Endothelial cell of umbilical vein (primary cell): ENCODE measurements at regions not wholly inside any gene's neighbourhood (a gene's known extent, or its start where the extent isn't known, plus 50 kb on each side); places are given as distances from the start of the nearest gene placed in this dataset.

Experiments
- BruUV-seq: library from RNA; stranded (reverse); fragments of 400-500 nt; replicated peaks from 2 replicates; lab custom pipeline; 2021; lab: Mats Ljungman, UMichigan
- CTCF ChIA-PET: fragments of 300-600, 350-600 bp; sonication (Branson Sonifier 250); formaldehyde crosslinking; loops from one replicate; lab custom pipeline; 2021; ENCODE audit warnings: antibody characterized with exemption, inconsistent platforms; lab: Charles Lee
- POLR2A ChIA-PET: fragments of 300-600, 350-600 bp; sonication (Branson Sonifier 250); formaldehyde crosslinking; loops from one replicate; lab custom pipeline; 2021; ENCODE audit warnings: antibody characterized with exemption, inconsistent platforms; lab: Charles Lee
- DNase-seq: peaks from one replicate; pipeline ENCODE4 v3.0.0-alpha.2; 2011; ENCODE audit warnings: low read depth, low spot score
- FAIRE-seq: peaks from 2 replicates; lab custom pipeline; 2011; peaks lifted over from hg19 to GRCh38; lab: Jason Lieb, UNC
- H2AFZ ChIP-seq: 2 replicates; pipeline ENCODE4 v1.6.0; 2012; ENCODE audit warnings: low read depth, low read length, control low read depth, inconsistent platforms
- H3K27ac ChIP-seq: 2 replicates; pipeline ENCODE4 v1.5.1; 2011; ENCODE audit warnings: low read depth, mild to moderate bottlenecking, control low read depth, low read length, moderate library complexity; ENCODE audit not compliant: insufficient read depth
- H3K27me3 ChIP-seq, 2 experiments: 2 replicates each; pipeline versions ENCODE4 v1.6.0 to v1.6.1; 2011; ENCODE audit warnings: low read length in 2 of 2, mixed read lengths in 1 of 2; ENCODE audit not compliant: control insufficient read depth in 2 of 2, insufficient read depth in 2 of 2
- H3K36me3 ChIP-seq, 2 experiments: 2 replicates in 1 of 2; 3 replicates in 1 of 2; pipeline ENCODE4 v1.5.1; 2011; ENCODE audit warnings: low read length in 2 of 2, mild to moderate bottlenecking in 1 of 2, moderate library complexity in 1 of 2; ENCODE audit not compliant: control insufficient read depth in 2 of 2, insufficient read depth in 2 of 2; ENCODE audit errors: extremely low read depth in 1 of 2
- H3K4me1 ChIP-seq: 3 replicates; pipeline ENCODE4 v1.5.1; 2011; ENCODE audit warnings: mild to moderate bottlenecking, low read length; ENCODE audit not compliant: control insufficient read depth, insufficient read depth; ENCODE audit errors: extremely low read depth
- H3K4me2 ChIP-seq: 2 replicates; pipeline ENCODE4 v1.6.1; 2011; ENCODE audit warnings: low read length, control low read depth, mixed read lengths; ENCODE audit not compliant: insufficient read depth
- H3K4me3 ChIP-seq, 3 experiments: fragments of 200-600 bp in 1 of 3; sonication (generic), shearing (Covaris generic) in 1 of 3; replicated peaks in 1 of 3; 2 replicates each; pipeline ENCODE4 v1.5.1; 2011 to 2016; ENCODE audit warnings: control low read depth in 3 of 3, low read length in 3 of 3, mild to moderate bottlenecking in 2 of 3, inconsistent platforms in 1 of 3, low read depth in 1 of 3, moderate library complexity in 1 of 3; ENCODE audit not compliant: insufficient read depth in 1 of 3
- H3K79me2 ChIP-seq: 2 replicates; pipeline ENCODE4 v1.6.0; 2012; ENCODE audit warnings: low read length, inconsistent platforms; ENCODE audit not compliant: control insufficient read depth, insufficient read depth
- H3K9ac ChIP-seq: replicated peaks from 2 replicates; pipeline ENCODE3; 2011; ENCODE audit warnings: low read length, control low read depth; ENCODE audit not compliant: insufficient read depth; ENCODE audit errors: extremely low read depth
- H3K9me1 ChIP-seq: replicated peaks from 3 replicates; pipeline ENCODE4 v1.6.0; 2011; ENCODE audit warnings: mild to moderate bottlenecking, low read length; ENCODE audit not compliant: control insufficient read depth, insufficient read depth; ENCODE audit errors: extremely low read depth
- H3K9me3 ChIP-seq: replicated peaks from 2 replicates; pipeline ENCODE4 v1.5.1; 2012; ENCODE audit warnings: low read length, inconsistent platforms; ENCODE audit not compliant: control insufficient read depth, insufficient read depth
- H4K20me1 ChIP-seq: replicated peaks from 2 replicates; pipeline ENCODE3; 2011; ENCODE audit warnings: mild to moderate bottlenecking, low read length; ENCODE audit not compliant: control insufficient read depth, insufficient read depth; ENCODE audit errors: extremely low read depth
- EZH2 ChIP-seq: IDR thresholded peaks from 2 replicates; pipeline ENCODE4 v1.6.1; 2012; ENCODE audit warnings: borderline replicate concordance, low read depth, mild to moderate bottlenecking, moderate library complexity, low read length, inconsistent platforms; ENCODE audit not compliant: severe bottlenecking
- FOS ChIP-seq: IDR thresholded peaks from 2 replicates; pipeline ENCODE4 v1.6.1; 2011; ENCODE audit warnings: mild to moderate bottlenecking, low read length, moderate library complexity, borderline replicate concordance; ENCODE audit not compliant: insufficient read depth
- GATA2 ChIP-seq: IDR thresholded peaks from 2 replicates; pipeline ENCODE4 v1.7.0; 2011; ENCODE audit warnings: low read depth, mild to moderate bottlenecking, moderate library complexity, mixed read lengths, low read length; ENCODE audit not compliant: insufficient read length, insufficient read depth
- JUN ChIP-seq: IDR thresholded peaks from 2 replicates; pipeline ENCODE4 v1.6.1; 2011; ENCODE audit warnings: borderline replicate concordance, low read depth; ENCODE audit not compliant: insufficient read length, insufficient read depth
- MYC ChIP-seq: IDR thresholded peaks from one replicate; pipeline ENCODE4 v1.6.1; 2011; ENCODE audit warnings: mild to moderate bottlenecking, low read depth, low read length
- POLR2A ChIP-seq: IDR thresholded peaks from 2 replicates; pipeline ENCODE4 v1.6.1; 2012; ENCODE audit warnings: low read depth, mild to moderate bottlenecking, control low read depth, low read length
- POLR2AphosphoS5 ChIP-seq: IDR thresholded peaks from 2 replicates; pipeline ENCODE4 v1.6.1; 2012; ENCODE audit warnings: low read depth, mild to moderate bottlenecking, control low read depth, low read length, moderate library complexity; ENCODE audit not compliant: insufficient read depth
- dilution Hi-C: fragments of 300-500 bp; cut with MboI; formaldehyde crosslinking; loops from one replicate; pipeline ENCODE4 v1.15.0; 2019; ENCODE audit warnings: low sequenced_read_pairs; ENCODE audit not compliant: extremely low pct_ligation_motif_present
- intact Hi-C: fragments of 100-400 bp; cut with micrococcal nuclease; formaldehyde crosslinking; loops from one replicate; pipeline ENCODE4 v1.10.0; 2022
- TF ChIP-seq, protein P1 (sequence below), 2 donors: IDR thresholded peaks; 1 replicate in 1 of 2; 2 replicates in 1 of 2; pipeline ENCODE4 v1.5.1; 2011; ENCODE audit warnings: low read length in 2 of 2, mild to moderate bottlenecking in 2 of 2, moderate library complexity in 2 of 2, control low read depth in 1 of 2, inconsistent platforms in 1 of 2, low read depth in 1 of 2; ENCODE audit not compliant: insufficient read depth in 1 of 2; ENCODE audit errors: extremely low read depth in 1 of 2
- TF ChIP-seq, protein P2 (sequence below): IDR thresholded peaks from 2 replicates; pipeline ENCODE4 v1.6.1; 2011; ENCODE audit not compliant: insufficient read depth, insufficient read length

DNA sequence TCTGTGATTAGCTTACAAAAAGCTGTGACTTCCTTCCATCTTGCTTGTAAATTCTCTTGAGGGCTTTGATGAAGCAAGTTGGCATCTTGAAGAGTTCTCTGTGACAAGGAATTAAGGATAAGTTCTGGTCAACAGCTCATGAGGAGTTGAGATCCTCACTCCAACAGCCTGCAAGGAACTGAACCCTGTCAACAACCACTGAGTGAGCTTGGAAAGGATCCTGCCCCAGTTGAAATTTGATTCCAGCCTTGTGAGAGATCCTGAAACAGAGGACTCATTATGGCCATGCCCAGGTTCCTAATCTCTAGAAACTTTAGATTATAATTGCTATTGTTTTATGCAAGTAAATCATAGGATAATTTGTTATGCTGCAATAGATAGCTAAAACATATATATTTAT, 133.7 kb downstream of the PTCHD4 start:
- Histone ChIP-seq H3K9ac (no peak overlapping the region), H2AFZ (no peak overlapping the region), H3K79me2 (no peaks in the 10 kb centered on the region), H3K4me3 (no peak overlapping the region), H3K4me1 (no peaks in the 10 kb centered on the region), H3K9me3 (no peaks in the 10 kb centered on the region), H3K4me2 (no peak overlapping the region), H3K27ac (no peak overlapping the region), H3K36me3 (no peaks in the 10 kb centered on the region), H3K27me3 (no peaks in the 10 kb centered on the region), H3K9me1 (no peaks in the 10 kb centered on the region), H4K20me1 (no peaks in the 10 kb centered on the region)
- no peak for DNase-seq
- TF ChIP-seq, protein P1, sequence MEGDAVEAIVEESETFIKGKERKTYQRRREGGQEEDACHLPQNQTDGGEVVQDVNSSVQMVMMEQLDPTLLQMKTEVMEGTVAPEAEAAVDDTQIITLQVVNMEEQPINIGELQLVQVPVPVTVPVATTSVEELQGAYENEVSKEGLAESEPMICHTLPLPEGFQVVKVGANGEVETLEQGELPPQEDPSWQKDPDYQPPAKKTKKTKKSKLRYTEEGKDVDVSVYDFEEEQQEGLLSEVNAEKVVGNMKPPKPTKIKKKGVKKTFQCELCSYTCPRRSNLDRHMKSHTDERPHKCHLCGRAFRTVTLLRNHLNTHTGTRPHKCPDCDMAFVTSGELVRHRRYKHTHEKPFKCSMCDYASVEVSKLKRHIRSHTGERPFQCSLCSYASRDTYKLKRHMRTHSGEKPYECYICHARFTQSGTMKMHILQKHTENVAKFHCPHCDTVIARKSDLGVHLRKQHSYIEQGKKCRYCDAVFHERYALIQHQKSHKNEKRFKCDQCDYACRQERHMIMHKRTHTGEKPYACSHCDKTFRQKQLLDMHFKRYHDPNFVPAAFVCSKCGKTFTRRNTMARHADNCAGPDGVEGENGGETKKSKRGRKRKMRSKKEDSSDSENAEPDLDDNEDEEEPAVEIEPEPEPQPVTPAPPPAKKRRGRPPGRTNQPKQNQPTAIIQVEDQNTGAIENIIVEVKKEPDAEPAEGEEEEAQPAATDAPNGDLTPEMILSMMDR (IDR thresholded peaks at IDR 0.05; ENCODE audit: extremely low read depth in 1 of 2, insufficient read depth in 1 of 2, low read depth in 1 of 2, low read length in 2 of 2), result no peak
- no peak for TF ChIP-seq GATA2
- dilution Hi-C loops, result no loop called here
- POLR2A ChIA-PET, result no interaction called here
- CTCF ChIA-PET, result no interaction called here
- BruUV-seq, result no TSS peak
- intact Hi-C loops, result no loop called here
- FAIRE-seq, result no peak

DNA sequence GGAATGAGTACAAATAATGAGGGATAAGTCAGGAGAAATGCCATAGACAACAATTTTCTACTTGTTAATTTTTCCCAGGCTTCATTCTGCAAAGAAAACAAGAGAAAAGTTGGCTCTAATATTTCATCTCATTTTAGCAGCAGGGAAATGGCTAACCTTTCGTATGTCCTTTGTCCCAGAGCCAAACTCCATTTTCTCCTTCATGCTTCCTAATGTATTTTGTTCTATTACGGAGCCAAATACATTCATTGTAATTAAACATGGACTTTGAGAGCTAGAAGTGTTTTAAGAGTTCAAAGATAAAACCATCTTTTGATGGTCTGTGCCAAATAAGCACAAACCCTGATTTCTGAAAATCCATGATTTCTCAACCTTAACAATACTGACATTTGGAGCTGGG, 136.9 kb downstream of the PTCHD4 start:
- CTCF ChIA-PET, result no interaction called here

More for the DNA sequence above, 136.9 kb downstream of the PTCHD4 start:
- Histone ChIP-seq H3K27ac (no peak overlapping the region), H3K4me1 (no peaks in the 10 kb centered on the region), H3K4me2 (no peak overlapping the region), H3K9ac (no peak overlapping the region), H3K27me3 (no peaks in the 10 kb centered on the region), H3K9me3 (no peaks in the 10 kb centered on the region), H4K20me1 (no peaks in the 10 kb centered on the region), H3K9me1 (no peaks in the 10 kb centered on the region), H3K36me3 (no peaks in the 10 kb centered on the region), H3K79me2 (no peaks in the 10 kb centered on the region), H3K4me3 (no peak overlapping the region), H2AFZ (no peak overlapping the region)
- DNase-seq, result no peak
- no peak for FAIRE-seq
- TF ChIP-seq, protein P2, sequence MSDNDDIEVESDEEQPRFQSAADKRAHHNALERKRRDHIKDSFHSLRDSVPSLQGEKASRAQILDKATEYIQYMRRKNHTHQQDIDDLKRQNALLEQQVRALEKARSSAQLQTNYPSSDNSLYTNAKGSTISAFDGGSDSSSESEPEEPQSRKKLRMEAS, result no peak
- no peak for TF ChIP-seq FOS
- no peak for TF ChIP-seq POLR2AphosphoS5
- TF ChIP-seq, protein P1 (IDR thresholded peaks at IDR 0.05; ENCODE audit: extremely low read depth in 1 of 2, insufficient read depth in 1 of 2, low read depth in 1 of 2, low read length in 2 of 2), result no peak
- no peak for TF ChIP-seq POLR2A
- no peak for TF ChIP-seq GATA2
- TF ChIP-seq JUN, result no peak
- no peak for TF ChIP-seq EZH2
- TF ChIP-seq MYC, result no peak
- intact Hi-C loops, result no loop called here
- no TSS peak for BruUV-seq
- POLR2A ChIA-PET, result no interaction called here
- dilution Hi-C loops, result no loop called here
